H1 (cell line): ENCODE measurements at regions not wholly inside any gene's neighbourhood (a gene's known extent, or its start where the extent isn't known, plus 50 kb on each side); places are given as distances from the start of the nearest gene placed in this dataset.

Source experiments
- CTCF ChIA-PET: fragments of 300-600 bp; sonication (Branson Sonifier 250); formaldehyde crosslinking; loops from one replicate; lab custom pipeline; 2021; ENCODE audit not compliant: partially characterized antibody; lab: Charles Lee
- POLR2A ChIA-PET: fragments of 300-600 bp; sonication (Branson Sonifier 250); formaldehyde crosslinking; loops from one replicate; lab custom pipeline; 2021; ENCODE audit warnings: inconsistent platforms; ENCODE audit not compliant: partially characterized antibody; lab: Charles Lee
- DNase-seq, 2 experiments: peaks; one replicate each; pipeline versions ENCODE4 v3.0.0 to v3.0.0-alpha.2; 2010 to 2022; ENCODE audit warnings: low spot score in 2 of 2, low read depth in 1 of 2, mixed read lengths in 1 of 2
- FAIRE-seq: peaks from 2 replicates; lab custom pipeline; 2011; peaks lifted over from hg19 to GRCh38; lab: Jason Lieb, UNC
- H2AFZ ChIP-seq: 2 replicates; pipeline ENCODE4 v1.8.1; 2012; ENCODE audit warnings: low read length, inconsistent platforms
- H2AK5ac ChIP-seq: 2 replicates; pipeline ENCODE4 v1.6.1; 2013; ENCODE audit warnings: low read depth, low read length
- H2BK120ac ChIP-seq: replicated peaks from 2 replicates; pipeline ENCODE3; 2013; ENCODE audit warnings: low read depth, low read length, inconsistent platforms
- H2BK12ac ChIP-seq: 2 replicates; pipeline ENCODE4 v1.6.1; 2013; ENCODE audit warnings: low read depth, low read length
- H2BK15ac ChIP-seq: 2 replicates; pipeline ENCODE4 v1.6.1; 2013; ENCODE audit warnings: low read length
- H2BK20ac ChIP-seq: 2 replicates; pipeline ENCODE4 v1.6.1; 2013; ENCODE audit warnings: low read length
- H2BK5ac ChIP-seq: 2 replicates; pipeline ENCODE4 v1.6.1; 2013; ENCODE audit warnings: low read depth, low read length
- H3K14ac ChIP-seq: 2 replicates; pipeline ENCODE4 v1.6.1; 2013; ENCODE audit warnings: inconsistent platforms; ENCODE audit not compliant: insufficient read length
- H3K18ac ChIP-seq: 2 replicates; pipeline ENCODE4 v1.6.1; 2013; ENCODE audit warnings: low read length; ENCODE audit errors: extremely low read depth
- H3K23ac ChIP-seq: 2 replicates; pipeline ENCODE4 v1.6.1; 2013; ENCODE audit warnings: inconsistent platforms; ENCODE audit not compliant: insufficient read length
- H3K23me2 ChIP-seq: 2 replicates; pipeline ENCODE4 v1.6.1; 2013; ENCODE audit warnings: low read depth, low read length
- H3K27ac ChIP-seq: 2 replicates; pipeline ENCODE4 v1.6.1; 2011; ENCODE audit warnings: low read depth, low read length, inconsistent platforms
- H3K27me3 ChIP-seq, 4 experiments: replicated peaks in 1 of 4; 1 replicate in 1 of 4; 2 replicates in 3 of 4; pipeline versions ENCODE4 v1.6.1 to v1.8.1; 2011 to 2013; ENCODE audit warnings: low read length in 3 of 4, mild to moderate bottlenecking in 3 of 4, inconsistent platforms in 2 of 4, mixed read lengths in 2 of 4, moderate library complexity in 1 of 4; ENCODE audit not compliant: control insufficient read depth in 3 of 4, insufficient read depth in 3 of 4; ENCODE audit errors: extremely low read depth in 1 of 4
- H3K36me3 ChIP-seq, 4 experiments: 2 replicates each; pipeline versions ENCODE4 v1.6.1 to v1.8.1; 2011 to 2013; ENCODE audit warnings: mild to moderate bottlenecking in 4 of 4, low read length in 3 of 4, moderate library complexity in 2 of 4, control low read depth in 1 of 4, inconsistent platforms in 1 of 4; ENCODE audit not compliant: insufficient read depth in 4 of 4, control insufficient read depth in 2 of 4
- H3K4ac ChIP-seq: replicated peaks from 2 replicates; pipeline ENCODE3; 2013; ENCODE audit warnings: low read length, low read depth, mixed read lengths, inconsistent platforms; ENCODE audit not compliant: insufficient read length
- H3K4me1 ChIP-seq, 4 experiments: replicated peaks in 1 of 4; 1 replicate in 1 of 4; 2 replicates in 3 of 4; pipeline versions ENCODE4 v1.6.1 to v1.8.1; 2011 to 2013; ENCODE audit warnings: low read length in 3 of 4, inconsistent platforms in 2 of 4, mixed read lengths in 1 of 4; ENCODE audit not compliant: insufficient read depth in 4 of 4, control insufficient read depth in 3 of 4
- H3K4me2 ChIP-seq, 2 experiments: 2 replicates each; pipeline versions ENCODE4 v1.6.1 to v1.8.1; 2011 to 2013; ENCODE audit warnings: low read depth in 2 of 2, low read length in 2 of 2, control low read depth in 1 of 2, inconsistent platforms in 1 of 2, mild to moderate bottlenecking in 1 of 2; ENCODE audit not compliant: insufficient read depth in 1 of 2
- H3K4me3 ChIP-seq, 4 experiments: fragments of 200-600, 300-600 bp in 1 of 4; sonication (generic), shearing (Covaris generic), sonication (Bioruptor Twin) in 1 of 4; 2 replicates each; pipeline versions ENCODE4 v1.5.1 to v1.8.1; 2011 to 2016; ENCODE audit warnings: low read length in 4 of 4, low read depth in 3 of 4, control low read depth in 2 of 4, inconsistent platforms in 2 of 4, mild to moderate bottlenecking in 2 of 4, mixed read lengths in 1 of 4, moderate library complexity in 1 of 4; ENCODE audit not compliant: insufficient read depth in 2 of 4; ENCODE audit errors: extremely low read depth in 1 of 4
- H3K56ac ChIP-seq: replicated peaks from 2 replicates; pipeline ENCODE3; 2013; ENCODE audit warnings: low read depth, mild to moderate bottlenecking, mixed read lengths, low read length, inconsistent platforms; ENCODE audit not compliant: insufficient read length
- H3K79me1 ChIP-seq: 2 replicates; pipeline ENCODE4 v1.6.1; 2013; ENCODE audit warnings: low read depth, low read length, control low read depth
- H3K79me2 ChIP-seq, 2 experiments: 2 replicates each; pipeline versions ENCODE4 v1.6.1 to v1.8.1; 2012 to 2013; ENCODE audit warnings: low read length in 2 of 2, mild to moderate bottlenecking in 2 of 2, inconsistent platforms in 1 of 2; ENCODE audit not compliant: insufficient read depth in 2 of 2, control insufficient read depth in 1 of 2
- H3K9ac ChIP-seq, 4 experiments: replicated peaks in 1 of 4; 1 replicate in 1 of 4; 2 replicates in 3 of 4; pipeline versions ENCODE4 v1.6.1 to v1.8.1; 2011 to 2013; ENCODE audit warnings: low read depth in 3 of 4, low read length in 3 of 4, control low read depth in 2 of 4, mild to moderate bottlenecking in 2 of 4, moderate library complexity in 2 of 4, inconsistent platforms in 1 of 4; ENCODE audit errors: extremely low read depth in 1 of 4
- H3K9me3 ChIP-seq, 2 experiments: 2 replicates each; pipeline versions ENCODE4 v1.6.1 to v1.8.1; 2012 to 2013; ENCODE audit warnings: mild to moderate bottlenecking in 2 of 2, moderate library complexity in 2 of 2, control low read depth in 1 of 2, inconsistent platforms in 1 of 2, low read depth in 1 of 2, low read length in 1 of 2, mixed read lengths in 1 of 2; ENCODE audit not compliant: insufficient read depth in 2 of 2
- H4K20me1 ChIP-seq, 2 experiments: replicated peaks in 1 of 2; 2 replicates each; pipeline versions ENCODE3 to v1.8.1; 2011 to 2013; ENCODE audit warnings: inconsistent platforms in 2 of 2, low read length in 2 of 2, mild to moderate bottlenecking in 1 of 2; ENCODE audit not compliant: insufficient read depth in 2 of 2, control insufficient read depth in 1 of 2
- H4K5ac ChIP-seq: 2 replicates; pipeline ENCODE4 v1.6.1; 2013; ENCODE audit warnings: low read length, low read depth, mixed read lengths, inconsistent platforms; ENCODE audit not compliant: insufficient read length
- H4K8ac ChIP-seq: 2 replicates; pipeline ENCODE4 v1.8.0; 2013; ENCODE audit warnings: mild to moderate bottlenecking, moderate library complexity, low read length, inconsistent platforms; ENCODE audit not compliant: insufficient read depth; ENCODE audit errors: extremely low read depth
- H4K91ac ChIP-seq: replicated peaks from 2 replicates; pipeline ENCODE3; 2013; ENCODE audit warnings: low read length, mixed read lengths, inconsistent platforms; ENCODE audit not compliant: insufficient read length
- CBX8 ChIP-seq: fragments of 300-800, 300-1000 bp; sonication (generic); IDR thresholded peaks from 2 replicates; pipeline ENCODE4 v1.7.1; 2016; ENCODE audit warnings: low read depth, low read length, borderline replicate concordance
- CTCF ChIP-seq, 3 experiments: IDR thresholded peaks; 1 replicate in 2 of 3; 2 replicates in 1 of 3; pipeline versions ENCODE4 v1.5.1 to v1.6.1; 2011; ENCODE audit warnings: low read length in 3 of 3, mild to moderate bottlenecking in 3 of 3, inconsistent platforms in 2 of 3, low read depth in 1 of 3, moderate library complexity in 1 of 3; ENCODE audit not compliant: insufficient read depth in 1 of 3; ENCODE audit errors: control extremely low read depth in 1 of 3
- POU5F1 ChIP-seq: IDR thresholded peaks from 2 replicates; pipeline ENCODE4 v1.6.1; 2011; ENCODE audit warnings: low read depth, mild to moderate bottlenecking, low read length, moderate library complexity
- RXRA ChIP-seq: IDR thresholded peaks from 2 replicates; pipeline ENCODE4 v1.6.1; 2011; ENCODE audit warnings: low read depth, mild to moderate bottlenecking, low read length, moderate library complexity; ENCODE audit not compliant: insufficient read depth
- SP1 ChIP-seq: IDR thresholded peaks from 2 replicates; pipeline ENCODE4 v1.6.1; 2011; ENCODE audit warnings: low read depth, low read length
- USF2 ChIP-seq: IDR thresholded peaks from 2 replicates; pipeline ENCODE4 v1.6.1; 2011; ENCODE audit warnings: low read length, improper control_type of control experiment
- YY1 ChIP-seq: IDR thresholded peaks from 2 replicates; pipeline ENCODE4 v1.6.1; 2011; ENCODE audit warnings: low read depth, mild to moderate bottlenecking, low read length
- WGBS, 2 experiments: shearing (Covaris generic) in 1 of 2; methylation state at CpG; one replicate each; pipeline versions ENCODE4 v1.1.6 to v1.1.7; 2013 to 2015; ENCODE audit warnings: low lambda C conversion rate in 2 of 2, mixed read lengths in 2 of 2, inconsistent platforms in 1 of 2, low coverage in 1 of 2, missing lambda C conversion rate in 1 of 2; ENCODE audit not compliant: insufficient replicate concordance in 2 of 2, insufficient coverage in 1 of 2, insufficient read length in 1 of 2; ENCODE audit errors: extremely low coverage in 1 of 2, missing lambda C conversion rate in 1 of 2; 5-methylcytosine and 5-hydroxymethylcytosine counted together

GRCh38 chr1:104331763-104332162 lies 582.1 kb downstream of the AMY1C start:
- CTCF ChIA-PET: no interaction called here
- Histone ChIP-seq H3K36me3 (no peaks in the 10 kb centered on the region), H4K5ac (no peak overlapping the region), H3K79me1 (no peaks in the 10 kb centered on the region), H2BK20ac (no peak overlapping the region), H3K23me2 (no peaks in the 10 kb centered on the region), H3K79me2 (no peaks in the 10 kb centered on the region)
- no peak for TF ChIP-seq POU5F1
- no peak for TF ChIP-seq RXRA
- TF ChIP-seq YY1: no peak
- no peak for TF ChIP-seq CTCF (IDR thresholded peaks at IDR 0.05; ENCODE audit: control extremely low read depth in 1 of 3, insufficient read depth in 1 of 3, low read depth in 1 of 3, low read length in 3 of 3)
- TF ChIP-seq CBX8: no peak
- TF ChIP-seq USF2: no peak
- no peak for TF ChIP-seq SP1
- TF ChIP-seq, all 59 proteins: peak for 0
- Histone ChIP-seq H3K27ac (no peak overlapping the region), H2AK5ac (no peak overlapping the region), H2BK5ac (no peak overlapping the region), H3K4me2 (no peak overlapping the region), H3K4ac (no peak overlapping the region), H3K14ac (no peak overlapping the region), H3K23ac (no peak overlapping the region), H2BK15ac (no peak overlapping the region), H2AFZ (no peak overlapping the region), H4K20me1 (no peaks in the 10 kb centered on the region), H4K8ac (no peak overlapping the region), H4K91ac (no peak overlapping the region), H3K9ac (no peak overlapping the region), H3K9me3 (no peaks in the 10 kb centered on the region), H3K56ac (no peak overlapping the region), H3K18ac (no peak overlapping the region), H2BK12ac (no peak overlapping the region), H2BK120ac (no peak overlapping the region), H3K27me3 (no peaks in the 10 kb centered on the region), H3K4me3 (no peak overlapping the region), H3K4me1 (no peaks in the 10 kb centered on the region)
- FAIRE-seq (no peak), DNase-seq (no peak)
- POLR2A ChIA-PET: no interaction called here
- WGBS, 2 experiments: 52% methylated on average over 3 of the region's 3 CpGs; no CpG with 5 or more reads in 1 of the 2 experiments
